ENCODE measurements at regions not wholly inside any gene's neighbourhood (a gene's known extent, or its start where the extent isn't known, plus 50 kb on each side); places are given as distances from the start of the nearest gene placed in this dataset.

- Histone ChIP-seq H2BK20ac (ENCODE audit: low read depth, low read length, poor library complexity, severe bottlenecking) (no peak overlapping the region), H3K14ac (ENCODE audit: insufficient read depth, low read length) (no peak overlapping the region), H3K23me2 (ENCODE audit: insufficient read length, low read depth, low read length, poor library complexity, severe bottlenecking) (no peaks in the 10 kb centered on the region), H3K79me1 (ENCODE audit: insufficient read depth, low read depth, low read length, poor library complexity, severe bottlenecking) (no peaks in the 10 kb centered on the region), H3K18ac (ENCODE audit: insufficient read length, low read depth, low read length) (no peak overlapping the region), H4K5ac (ENCODE audit: insufficient read length, low read depth, low read length) (no peak overlapping the region), H3K27ac (ENCODE audit: insufficient read length, low read depth, low read length) (no peak overlapping the region), H3K4ac (ENCODE audit: low read depth, low read length) (no peak overlapping the region), H3K4me1 (ENCODE audit: insufficient read depth, low read length) (no peaks in the 10 kb centered on the region), H2AFZ (ENCODE audit: low read length) (no peak overlapping the region), H2BK15ac (ENCODE audit: low read depth, low read length) (no peak overlapping the region), H2BK12ac (ENCODE audit: insufficient read length, low read depth, low read length) (no peak overlapping the region), H4K8ac (replicated peaks; ENCODE audit: insufficient read length, low read depth, low read length) (no peak overlapping the region), H3K79me2 (ENCODE audit: insufficient read depth, low read length) (no peaks in the 10 kb centered on the region), H4K91ac (ENCODE audit: insufficient read length, low read depth, low read length) (no peak overlapping the region), H4K20me1 (ENCODE audit: control insufficient read depth, insufficient read depth, insufficient read length) (no peaks in the 10 kb centered on the region), H3K4me2 (ENCODE audit: insufficient read depth, insufficient read length, low read length) (no peak overlapping the region), H3K9me3 (ENCODE audit: control insufficient read depth, low read depth, low read length) (no peaks in the 10 kb centered on the region), H3K9ac (ENCODE audit: extremely low read depth, insufficient read length, low read length) (no peak overlapping the region), H3K23ac (ENCODE audit: insufficient read length, low read depth, low read length) (no peak overlapping the region), H2BK120ac (ENCODE audit: low read depth, low read length, poor library complexity, severe bottlenecking) (no peak overlapping the region), H2BK5ac (ENCODE audit: insufficient read length, low read length) (no peak overlapping the region), H3K56ac (ENCODE audit: insufficient read length, low read depth, low read length) (no peak overlapping the region), H3T11ph (ENCODE audit: low read length) (no peak overlapping the region), H2AK5ac (ENCODE audit: insufficient read length, low read length) (no peak overlapping the region), H3K27me3 (ENCODE audit: insufficient read depth, low read length) (no peaks in the 10 kb centered on the region)
- WGBS (ENCODE audit: extremely low coverage, insufficient read length, low lambda C conversion rate), result no CpG with 5 or more reads among the region's 4 CpGs
- H3K4me3 Mint-ChIP-seq, result no peak overlapping the region
- DNase-seq, result no peak
- TF ChIP-seq CTCF (conservative IDR thresholded peaks at IDR 0.05), result no peak
- peaks cover 11% of the 10 kb centered on the region for H3K27me3 Mint-ChIP-seq (ENCODE audit: low read depth)
- peak overlapping the region in 1 of 3 experiments; percentile 81; a peak in 1 of 7 replicates for H3K27ac Mint-ChIP-seq
- no peaks in the 10 kb centered on the region; a peak in 1 of 7 replicates for H3K36me3 Mint-ChIP-seq (ENCODE audit: insufficient read depth in 1 of 3, low read depth in 3 of 3)
- no peaks in the 10 kb centered on the region; a peak in 1 of 5 replicates for H3K9me3 Mint-ChIP-seq
- peaks cover 2 to 6% of the 10 kb centered on the region in 2 experiments; a peak in 2 of 4 replicates for H3K4me1 Mint-ChIP-seq
Measured at GRCh38 chr12:123058980-123059379, 78.5 kb downstream of the ARL6IP4 start.
